Liver (tissue), 8 donors: ENCODE measurements at regions not wholly inside any gene's neighbourhood (a gene's known extent, or its start where the extent isn't known, plus 50 kb on each side); places are given as distances from the start of the nearest gene placed in this dataset.

ENCODE experiments used
- DNase-seq: peaks from one replicate; pipeline ENCODE4 v3.0.0-alpha.2; 2017; ENCODE audit warnings: low spot score
- H3K27ac ChIP-seq, 2 donors: one replicate each; pipeline ENCODE4 v1.7.0; 2013; ENCODE audit warnings: inconsistent platforms in 2 of 2, low read length in 2 of 2, control low read depth in 1 of 2, low read depth in 1 of 2, mild to moderate bottlenecking in 1 of 2
- H3K27me3 ChIP-seq, 4 donors: one replicate each; pipeline versions ENCODE4 v1.6.1 to v1.7.0; 2013; ENCODE audit warnings: low read length in 3 of 4, inconsistent platforms in 1 of 4, mild to moderate bottlenecking in 1 of 4, moderate library complexity in 1 of 4; ENCODE audit not compliant: control insufficient read depth in 4 of 4, insufficient read depth in 4 of 4
- H3K36me3 ChIP-seq, 4 donors: one replicate each; pipeline versions ENCODE4 v1.6.1 to v1.7.0; 2013; ENCODE audit warnings: low read length in 3 of 4, mild to moderate bottlenecking in 3 of 4, low read depth in 1 of 4, moderate library complexity in 1 of 4; ENCODE audit not compliant: control insufficient read depth in 4 of 4, insufficient read depth in 3 of 4
- H3K4me1 ChIP-seq, 4 donors: one replicate each; pipeline versions ENCODE4 v1.6.1 to v1.7.0; 2013; ENCODE audit warnings: low read length in 3 of 4, mild to moderate bottlenecking in 3 of 4, moderate library complexity in 1 of 4; ENCODE audit not compliant: control insufficient read depth in 4 of 4, insufficient read depth in 4 of 4
- H3K4me3 ChIP-seq, 3 donors: one replicate each; pipeline versions ENCODE4 v1.6.1 to v1.7.0; 2013; ENCODE audit warnings: low read length in 3 of 3, control low read depth in 1 of 3, low read depth in 1 of 3, mild to moderate bottlenecking in 1 of 3
- H3K9ac ChIP-seq, 2 donors: one replicate each; pipeline ENCODE4 v1.7.0; 2013; ENCODE audit warnings: low read length in 2 of 2, mild to moderate bottlenecking in 2 of 2, moderate library complexity in 2 of 2, control low read depth in 1 of 2, low read depth in 1 of 2
- H3K9me3 ChIP-seq, 4 donors: one replicate each; pipeline versions ENCODE4 v1.6.1 to v1.7.0; 2013; ENCODE audit warnings: low read length in 3 of 4; ENCODE audit not compliant: control insufficient read depth in 4 of 4
- ATF3 ChIP-seq: IDR thresholded peaks from 2 replicates; pipeline ENCODE4 v1.6.1; 2016; ENCODE audit warnings: antibody characterized with exemption
- EGR1 ChIP-seq, 2 donors: IDR thresholded peaks; 2 replicates each; pipeline ENCODE4 v1.6.1; 2016 to 2018; ENCODE audit warnings: antibody characterized with exemption in 2 of 2, low read depth in 2 of 2
- FOXA1 ChIP-seq: IDR thresholded peaks from 2 replicates; pipeline ENCODE4 v1.6.1; 2016; ENCODE audit warnings: antibody characterized with exemption
- FOXA2 ChIP-seq: IDR thresholded peaks from 2 replicates; pipeline ENCODE4 v1.6.1; 2016; ENCODE audit warnings: antibody characterized with exemption
- GABPA ChIP-seq, 2 donors: IDR thresholded peaks in 1 of 2; conservative IDR thresholded peaks in 1 of 2; 2 replicates each; pipeline ENCODE4 v1.6.1; 2016; ENCODE audit warnings: antibody characterized with exemption in 2 of 2, mild to moderate bottlenecking in 1 of 2, moderate library complexity in 1 of 2
- HNF4A ChIP-seq, 2 donors: conservative IDR thresholded peaks; 2 replicates each; pipeline ENCODE4 v1.6.1; 2016; ENCODE audit warnings: antibody characterized with exemption in 2 of 2, mild to moderate bottlenecking in 2 of 2
- HNF4G ChIP-seq: IDR thresholded peaks from 2 replicates; pipeline ENCODE4 v1.6.1; 2016; ENCODE audit warnings: antibody characterized with exemption
- JUND ChIP-seq, 2 donors: IDR thresholded peaks; 2 replicates each; pipeline ENCODE4 v1.6.1; 2016; ENCODE audit warnings: antibody characterized with exemption in 2 of 2
- NR2F2 ChIP-seq: IDR thresholded peaks from 2 replicates; pipeline ENCODE4 v1.6.1; 2016; ENCODE audit warnings: antibody characterized with exemption
- RAD21 ChIP-seq, 2 donors: IDR thresholded peaks; 2 replicates each; pipeline ENCODE4 v1.6.1; 2016; ENCODE audit warnings: antibody characterized with exemption in 2 of 2, mild to moderate bottlenecking in 2 of 2
- RXRA ChIP-seq, 2 donors: IDR thresholded peaks; 2 replicates each; pipeline ENCODE4 v1.6.1; 2017 to 2018; ENCODE audit warnings: antibody characterized with exemption in 2 of 2, mild to moderate bottlenecking in 1 of 2
- SP1 ChIP-seq: IDR thresholded peaks from 2 replicates; pipeline ENCODE4 v1.6.1; 2018; ENCODE audit warnings: antibody characterized with exemption, mild to moderate bottlenecking
- TAF1 ChIP-seq: conservative IDR thresholded peaks from 2 replicates; pipeline ENCODE4 v1.6.1; 2016; ENCODE audit warnings: antibody characterized with exemption, mild to moderate bottlenecking
- YY1 ChIP-seq: IDR thresholded peaks from 2 replicates; pipeline ENCODE4 v1.6.1; 2016; ENCODE audit warnings: antibody characterized with exemption, mild to moderate bottlenecking
- WGBS: extraction: QIAGEN DNeasy Blood & Tissue Kit; methylation state at CpG from one replicate; pipeline ENCODE4 v1.1.7; 2013; 5-methylcytosine and 5-hydroxymethylcytosine counted together
- TF ChIP-seq, protein P1 (sequence below): IDR thresholded peaks from 2 replicates; pipeline ENCODE4 v1.6.1; 2016; ENCODE audit warnings: antibody characterized with exemption, mild to moderate bottlenecking
- TF ChIP-seq, protein P2 (sequence below): IDR thresholded peaks from 2 replicates; pipeline ENCODE4 v1.6.1; 2016; ENCODE audit warnings: antibody characterized with exemption
- TF ChIP-seq, protein P3 (sequence below): fragments of 150-350 bp; IDR thresholded peaks from 2 replicates; pipeline ENCODE4 v1.5.1; 2017; ENCODE audit warnings: improper control_type of control experiment, low read depth, low read length; ENCODE audit not compliant: missing input control
- donor health status: healthy.
- donor health status: healthy.
- donor health status: healthy.
- donor health status: healthy.
- donor health status: healthy.

DNA sequence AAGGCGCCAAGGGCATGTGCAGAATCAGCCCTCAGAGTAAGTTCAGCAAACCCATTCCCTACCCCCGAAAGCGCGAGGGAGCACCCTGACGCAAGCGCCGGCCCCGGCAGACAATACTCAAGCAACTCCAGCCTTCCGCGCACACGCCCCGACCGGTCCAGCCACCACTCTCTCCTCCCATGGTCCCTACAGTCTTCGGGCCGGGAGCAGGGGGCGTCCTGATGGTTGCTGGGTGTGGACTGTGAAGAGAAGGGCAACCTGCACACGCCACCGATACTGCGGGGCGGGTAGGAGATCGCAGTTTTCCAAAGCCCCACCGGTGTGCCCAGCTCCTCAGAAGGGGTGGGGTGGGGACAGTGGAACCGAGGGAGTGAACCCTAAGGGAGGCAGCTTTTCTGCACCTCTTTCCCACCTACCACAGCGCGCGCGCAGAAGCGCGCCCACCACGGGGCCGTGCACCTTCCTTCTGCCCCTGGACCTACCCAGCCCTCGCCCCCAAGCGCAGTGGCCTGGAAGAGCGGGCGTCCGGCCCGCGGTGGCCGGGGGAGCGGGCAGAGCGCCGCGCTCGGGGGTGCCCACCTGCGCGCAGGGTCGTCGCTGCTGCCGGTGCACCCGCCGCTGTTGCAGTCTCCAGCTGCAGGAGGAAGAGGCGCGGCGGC is 650.2 kb upstream of the DIPK2B start:
- Histone ChIP-seq H3K4me1 (peaks cover 6 to 19% (median 12%) of the 10 kb centered on the region in 4 donors), H3K27me3 (peaks cover 0 to 2% (median 0%) of the 10 kb centered on the region in 4 donors), H3K9me3 (no peaks in the 10 kb centered on the region), H3K27ac (no peak overlapping the region), H3K4me3 (peak overlapping the region; percentile 41 to 56 (median 49)), H3K9ac (no peak overlapping the region), H3K36me3 (no peaks in the 10 kb centered on the region)
- no peak for TF ChIP-seq YY1
- no peak for TF ChIP-seq ATF3
- TF ChIP-seq HNF4G: no peak
- no peak for TF ChIP-seq JUND (IDR thresholded peaks at IDR 0.05)
- no peak for TF ChIP-seq SP1
- TF ChIP-seq FOXA1: no peak
- no peak for TF ChIP-seq RAD21 (IDR thresholded peaks at IDR 0.05)
- TF ChIP-seq HNF4A (conservative IDR thresholded peaks at IDR 0.05): no peak
- TF ChIP-seq, protein P1, sequence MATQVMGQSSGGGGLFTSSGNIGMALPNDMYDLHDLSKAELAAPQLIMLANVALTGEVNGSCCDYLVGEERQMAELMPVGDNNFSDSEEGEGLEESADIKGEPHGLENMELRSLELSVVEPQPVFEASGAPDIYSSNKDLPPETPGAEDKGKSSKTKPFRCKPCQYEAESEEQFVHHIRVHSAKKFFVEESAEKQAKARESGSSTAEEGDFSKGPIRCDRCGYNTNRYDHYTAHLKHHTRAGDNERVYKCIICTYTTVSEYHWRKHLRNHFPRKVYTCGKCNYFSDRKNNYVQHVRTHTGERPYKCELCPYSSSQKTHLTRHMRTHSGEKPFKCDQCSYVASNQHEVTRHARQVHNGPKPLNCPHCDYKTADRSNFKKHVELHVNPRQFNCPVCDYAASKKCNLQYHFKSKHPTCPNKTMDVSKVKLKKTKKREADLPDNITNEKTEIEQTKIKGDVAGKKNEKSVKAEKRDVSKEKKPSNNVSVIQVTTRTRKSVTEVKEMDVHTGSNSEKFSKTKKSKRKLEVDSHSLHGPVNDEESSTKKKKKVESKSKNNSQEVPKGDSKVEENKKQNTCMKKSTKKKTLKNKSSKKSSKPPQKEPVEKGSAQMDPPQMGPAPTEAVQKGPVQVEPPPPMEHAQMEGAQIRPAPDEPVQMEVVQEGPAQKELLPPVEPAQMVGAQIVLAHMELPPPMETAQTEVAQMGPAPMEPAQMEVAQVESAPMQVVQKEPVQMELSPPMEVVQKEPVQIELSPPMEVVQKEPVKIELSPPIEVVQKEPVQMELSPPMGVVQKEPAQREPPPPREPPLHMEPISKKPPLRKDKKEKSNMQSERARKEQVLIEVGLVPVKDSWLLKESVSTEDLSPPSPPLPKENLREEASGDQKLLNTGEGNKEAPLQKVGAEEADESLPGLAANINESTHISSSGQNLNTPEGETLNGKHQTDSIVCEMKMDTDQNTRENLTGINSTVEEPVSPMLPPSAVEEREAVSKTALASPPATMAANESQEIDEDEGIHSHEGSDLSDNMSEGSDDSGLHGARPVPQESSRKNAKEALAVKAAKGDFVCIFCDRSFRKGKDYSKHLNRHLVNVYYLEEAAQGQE: no peak
- DNase-seq: peak; percentile 32
- under 1% methylated on average over 53 of the region's 54 CpGs for WGBS

- no peak overlapping the region for H3K27ac ChIP-seq
- H3K27me3 ChIP-seq: peaks cover 0 to 2% (median 0%) of the 10 kb centered on the region in 4 donors
- H3K4me3 ChIP-seq: peak overlapping the region; percentile 13 to 56 (median 49)
- TF ChIP-seq JUND (IDR thresholded peaks at IDR 0.05) (no peak), RAD21 (IDR thresholded peaks at IDR 0.05) (no peak), EGR1 (IDR thresholded peaks at IDR 0.05; ENCODE audit: low read depth in 2 of 2) (no peak), HNF4G (no peak), YY1 (no peak), TAF1 (no peak), FOXA1 (no peak), SP1 (no peak), NR2F2 (no peak), HNF4A (conservative IDR thresholded peaks at IDR 0.05) (no peak), ATF3 (no peak), RXRA (IDR thresholded peaks at IDR 0.05) (no peak), GABPA (IDR thresholded peaks at IDR 0.05 in 1 of 2, conservative IDR thresholded peaks at IDR 0.05 in 1 of 2) (no peak), FOXA2 (no peak)
- TF ChIP-seq, protein P2, sequence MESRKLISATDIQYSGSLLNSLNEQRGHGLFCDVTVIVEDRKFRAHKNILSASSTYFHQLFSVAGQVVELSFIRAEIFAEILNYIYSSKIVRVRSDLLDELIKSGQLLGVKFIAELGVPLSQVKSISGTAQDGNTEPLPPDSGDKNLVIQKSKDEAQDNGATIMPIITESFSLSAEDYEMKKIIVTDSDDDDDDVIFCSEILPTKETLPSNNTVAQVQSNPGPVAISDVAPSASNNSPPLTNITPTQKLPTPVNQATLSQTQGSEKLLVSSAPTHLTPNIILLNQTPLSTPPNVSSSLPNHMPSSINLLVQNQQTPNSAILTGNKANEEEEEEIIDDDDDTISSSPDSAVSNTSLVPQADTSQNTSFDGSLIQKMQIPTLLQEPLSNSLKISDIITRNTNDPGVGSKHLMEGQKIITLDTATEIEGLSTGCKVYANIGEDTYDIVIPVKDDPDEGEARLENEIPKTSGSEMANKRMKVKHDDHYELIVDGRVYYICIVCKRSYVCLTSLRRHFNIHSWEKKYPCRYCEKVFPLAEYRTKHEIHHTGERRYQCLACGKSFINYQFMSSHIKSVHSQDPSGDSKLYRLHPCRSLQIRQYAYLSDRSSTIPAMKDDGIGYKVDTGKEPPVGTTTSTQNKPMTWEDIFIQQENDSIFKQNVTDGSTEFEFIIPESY: no peak
- TF ChIP-seq, protein P3, sequence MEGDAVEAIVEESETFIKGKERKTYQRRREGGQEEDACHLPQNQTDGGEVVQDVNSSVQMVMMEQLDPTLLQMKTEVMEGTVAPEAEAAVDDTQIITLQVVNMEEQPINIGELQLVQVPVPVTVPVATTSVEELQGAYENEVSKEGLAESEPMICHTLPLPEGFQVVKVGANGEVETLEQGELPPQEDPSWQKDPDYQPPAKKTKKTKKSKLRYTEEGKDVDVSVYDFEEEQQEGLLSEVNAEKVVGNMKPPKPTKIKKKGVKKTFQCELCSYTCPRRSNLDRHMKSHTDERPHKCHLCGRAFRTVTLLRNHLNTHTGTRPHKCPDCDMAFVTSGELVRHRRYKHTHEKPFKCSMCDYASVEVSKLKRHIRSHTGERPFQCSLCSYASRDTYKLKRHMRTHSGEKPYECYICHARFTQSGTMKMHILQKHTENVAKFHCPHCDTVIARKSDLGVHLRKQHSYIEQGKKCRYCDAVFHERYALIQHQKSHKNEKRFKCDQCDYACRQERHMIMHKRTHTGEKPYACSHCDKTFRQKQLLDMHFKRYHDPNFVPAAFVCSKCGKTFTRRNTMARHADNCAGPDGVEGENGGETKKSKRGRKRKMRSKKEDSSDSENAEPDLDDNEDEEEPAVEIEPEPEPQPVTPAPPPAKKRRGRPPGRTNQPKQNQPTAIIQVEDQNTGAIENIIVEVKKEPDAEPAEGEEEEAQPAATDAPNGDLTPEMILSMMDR: no peak
- no peaks in the 10 kb centered on the region for H3K9me3 ChIP-seq
- no peaks in the 10 kb centered on the region for H3K36me3 ChIP-seq
- no peak overlapping the region for H3K9ac ChIP-seq
- DNase-seq: peak; percentile 28
- peaks cover 6 to 19% (median 12%) of the 10 kb centered on the region in 4 donors for H3K4me1 ChIP-seq
- 3% methylated on average over 28 of the region's 28 CpGs for WGBS
These were observed 649.6 kb upstream of the DIPK2B start for GRCh38 chrX:45850197-45850774.
